ENCODE measurements at regions not wholly inside any gene's neighbourhood (a gene's known extent, or its start where the extent isn't known, plus 50 kb on each side); places are given as distances from the start of the nearest gene placed in this dataset.

DNA sequence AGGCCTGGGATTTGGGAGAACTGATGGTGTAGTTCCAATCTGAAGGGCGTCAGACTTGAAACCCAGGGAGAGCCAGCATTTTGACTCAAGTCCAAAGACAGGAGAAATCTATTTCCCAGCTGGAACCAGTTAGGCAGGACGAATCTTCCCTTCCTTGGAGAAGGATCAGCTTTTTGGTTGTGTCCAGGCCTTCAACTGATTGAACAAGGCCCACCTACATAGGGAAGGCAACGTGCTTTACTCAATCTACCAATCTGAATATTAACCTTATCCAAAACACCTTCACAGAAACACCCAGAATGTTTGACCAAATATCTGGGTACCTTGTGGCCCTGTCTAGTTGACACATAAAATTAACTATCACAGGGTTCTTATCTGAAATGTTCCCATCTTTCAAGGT, 221.9 kb upstream of the DLGAP1 start:
- Histone ChIP-seq H4K20me1 (ENCODE audit: insufficient read depth) (no peaks in the 10 kb centered on the region), H3K27ac (ENCODE audit: low read length) (no peak overlapping the region), H3K27me3 (ENCODE audit: insufficient read depth, low read depth, low read length) (no peaks in the 10 kb centered on the region), H3K79me2 (replicated peaks; ENCODE audit: insufficient read depth, low read length) (no peaks in the 10 kb centered on the region), H3F3A (ENCODE audit: insufficient read depth, low read length, poor library complexity, severe bottlenecking) (no peaks in the 10 kb centered on the region), H3K36me3 (ENCODE audit: insufficient read depth, low read length) (no peaks in the 10 kb centered on the region), H3K9me2 (ENCODE audit: insufficient read depth, low read length) (no peaks in the 10 kb centered on the region), H2AFZ (ENCODE audit: low read depth, low read length) (no peak overlapping the region), H3K4me2 (ENCODE audit: low read length) (no peak overlapping the region), H3K4me3 (ENCODE audit: low read length) (no peak overlapping the region), H3K9me3 (ENCODE audit: low read length) (no peaks in the 10 kb centered on the region), H3K9ac (ENCODE audit: low read length) (no peak overlapping the region)
- TF ChIP-seq EZH2 (IDR thresholded peaks at IDR 0.05; ENCODE audit: borderline replicate concordance, insufficient read depth, low read length, poor library complexity, severe bottlenecking) = no peak
- TF ChIP-seq RAD21 (conservative IDR thresholded peaks at IDR 0.05) = no peak
- no peak for TF ChIP-seq TAF1 (IDR thresholded peaks at IDR 0.05; ENCODE audit: low read depth)
- TF ChIP-seq EP300 (conservative IDR thresholded peaks at IDR 0.05; ENCODE audit: poor library complexity, severe bottlenecking) = no peak
- no peak for TF ChIP-seq POLR2AphosphoS5 (IDR thresholded peaks at IDR 0.05)
- TF ChIP-seq, protein P1, sequence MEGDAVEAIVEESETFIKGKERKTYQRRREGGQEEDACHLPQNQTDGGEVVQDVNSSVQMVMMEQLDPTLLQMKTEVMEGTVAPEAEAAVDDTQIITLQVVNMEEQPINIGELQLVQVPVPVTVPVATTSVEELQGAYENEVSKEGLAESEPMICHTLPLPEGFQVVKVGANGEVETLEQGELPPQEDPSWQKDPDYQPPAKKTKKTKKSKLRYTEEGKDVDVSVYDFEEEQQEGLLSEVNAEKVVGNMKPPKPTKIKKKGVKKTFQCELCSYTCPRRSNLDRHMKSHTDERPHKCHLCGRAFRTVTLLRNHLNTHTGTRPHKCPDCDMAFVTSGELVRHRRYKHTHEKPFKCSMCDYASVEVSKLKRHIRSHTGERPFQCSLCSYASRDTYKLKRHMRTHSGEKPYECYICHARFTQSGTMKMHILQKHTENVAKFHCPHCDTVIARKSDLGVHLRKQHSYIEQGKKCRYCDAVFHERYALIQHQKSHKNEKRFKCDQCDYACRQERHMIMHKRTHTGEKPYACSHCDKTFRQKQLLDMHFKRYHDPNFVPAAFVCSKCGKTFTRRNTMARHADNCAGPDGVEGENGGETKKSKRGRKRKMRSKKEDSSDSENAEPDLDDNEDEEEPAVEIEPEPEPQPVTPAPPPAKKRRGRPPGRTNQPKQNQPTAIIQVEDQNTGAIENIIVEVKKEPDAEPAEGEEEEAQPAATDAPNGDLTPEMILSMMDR (IDR thresholded peaks at IDR 0.05; ENCODE audit: poor library complexity, severe bottlenecking) = no peak
- TF ChIP-seq SMC3 (conservative IDR thresholded peaks at IDR 0.05; ENCODE audit: poor library complexity) = no peak
- TF ChIP-seq MXI1 (conservative IDR thresholded peaks at IDR 0.05; ENCODE audit: poor library complexity, severe bottlenecking) = no peak
- TF ChIP-seq, protein P2, sequence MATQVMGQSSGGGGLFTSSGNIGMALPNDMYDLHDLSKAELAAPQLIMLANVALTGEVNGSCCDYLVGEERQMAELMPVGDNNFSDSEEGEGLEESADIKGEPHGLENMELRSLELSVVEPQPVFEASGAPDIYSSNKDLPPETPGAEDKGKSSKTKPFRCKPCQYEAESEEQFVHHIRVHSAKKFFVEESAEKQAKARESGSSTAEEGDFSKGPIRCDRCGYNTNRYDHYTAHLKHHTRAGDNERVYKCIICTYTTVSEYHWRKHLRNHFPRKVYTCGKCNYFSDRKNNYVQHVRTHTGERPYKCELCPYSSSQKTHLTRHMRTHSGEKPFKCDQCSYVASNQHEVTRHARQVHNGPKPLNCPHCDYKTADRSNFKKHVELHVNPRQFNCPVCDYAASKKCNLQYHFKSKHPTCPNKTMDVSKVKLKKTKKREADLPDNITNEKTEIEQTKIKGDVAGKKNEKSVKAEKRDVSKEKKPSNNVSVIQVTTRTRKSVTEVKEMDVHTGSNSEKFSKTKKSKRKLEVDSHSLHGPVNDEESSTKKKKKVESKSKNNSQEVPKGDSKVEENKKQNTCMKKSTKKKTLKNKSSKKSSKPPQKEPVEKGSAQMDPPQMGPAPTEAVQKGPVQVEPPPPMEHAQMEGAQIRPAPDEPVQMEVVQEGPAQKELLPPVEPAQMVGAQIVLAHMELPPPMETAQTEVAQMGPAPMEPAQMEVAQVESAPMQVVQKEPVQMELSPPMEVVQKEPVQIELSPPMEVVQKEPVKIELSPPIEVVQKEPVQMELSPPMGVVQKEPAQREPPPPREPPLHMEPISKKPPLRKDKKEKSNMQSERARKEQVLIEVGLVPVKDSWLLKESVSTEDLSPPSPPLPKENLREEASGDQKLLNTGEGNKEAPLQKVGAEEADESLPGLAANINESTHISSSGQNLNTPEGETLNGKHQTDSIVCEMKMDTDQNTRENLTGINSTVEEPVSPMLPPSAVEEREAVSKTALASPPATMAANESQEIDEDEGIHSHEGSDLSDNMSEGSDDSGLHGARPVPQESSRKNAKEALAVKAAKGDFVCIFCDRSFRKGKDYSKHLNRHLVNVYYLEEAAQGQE (IDR thresholded peaks at IDR 0.05; ENCODE audit: borderline replicate concordance) = no peak

DNA sequence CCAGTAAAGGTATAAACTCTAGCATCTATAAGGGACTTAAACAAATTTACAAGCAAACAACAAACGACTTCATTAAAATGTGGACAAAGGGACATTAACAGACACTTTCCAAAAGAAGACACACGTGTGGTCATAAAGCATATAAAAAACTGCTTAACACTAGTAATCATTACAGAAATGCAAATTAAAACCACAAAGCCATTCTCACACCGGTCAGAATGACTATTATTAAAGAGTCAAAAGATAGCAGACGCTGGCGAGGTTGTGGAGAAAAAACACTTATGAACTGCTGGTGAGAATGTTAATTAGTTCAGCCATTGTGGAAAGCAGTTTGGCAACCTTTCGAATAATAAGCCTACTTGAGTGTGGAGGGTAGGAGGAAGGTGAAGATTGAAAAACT, 217.1 kb upstream of the DLGAP1 start:
- Histone ChIP-seq H3K79me2 (replicated peaks; ENCODE audit: insufficient read depth, low read length) (no peaks in the 10 kb centered on the region), H3K27ac (ENCODE audit: low read length) (no peak overlapping the region), H3K36me3 (ENCODE audit: insufficient read depth, low read length) (no peaks in the 10 kb centered on the region), H3F3A (ENCODE audit: insufficient read depth, low read length, poor library complexity, severe bottlenecking) (no peaks in the 10 kb centered on the region), H3K9me2 (ENCODE audit: insufficient read depth, low read length) (no peaks in the 10 kb centered on the region), H3K27me3 (ENCODE audit: insufficient read depth, low read depth, low read length) (no peaks in the 10 kb centered on the region), H3K9ac (ENCODE audit: low read length) (no peak overlapping the region), H3K9me3 (ENCODE audit: low read length) (peaks cover 8% of the 10 kb centered on the region), H2AFZ (ENCODE audit: low read depth, low read length) (no peak overlapping the region), H3K4me3 (ENCODE audit: low read length) (no peak overlapping the region), H4K20me1 (ENCODE audit: insufficient read depth) (no peaks in the 10 kb centered on the region), H3K4me2 (ENCODE audit: low read length) (no peak overlapping the region)
- TF ChIP-seq RAD21 (conservative IDR thresholded peaks at IDR 0.05) (no peak), SMC3 (conservative IDR thresholded peaks at IDR 0.05; ENCODE audit: poor library complexity) (no peak), MXI1 (conservative IDR thresholded peaks at IDR 0.05; ENCODE audit: poor library complexity, severe bottlenecking) (no peak), EZH2 (IDR thresholded peaks at IDR 0.05; ENCODE audit: borderline replicate concordance, insufficient read depth, low read length, poor library complexity, severe bottlenecking) (no peak), TAF1 (IDR thresholded peaks at IDR 0.05; ENCODE audit: low read depth) (no peak), POLR2AphosphoS5 (IDR thresholded peaks at IDR 0.05) (no peak)
- TF ChIP-seq, protein P2 (IDR thresholded peaks at IDR 0.05; ENCODE audit: borderline replicate concordance) = no peak
- TF ChIP-seq, protein P1 (IDR thresholded peaks at IDR 0.05; ENCODE audit: poor library complexity, severe bottlenecking) = no peak

All from neural cell (in vitro differentiated cells).